Tibial artery (tissue), 4 donors: ENCODE measurements at regions not wholly inside any gene's neighbourhood (a gene's known extent, or its start where the extent isn't known, plus 50 kb on each side); places are given as distances from the start of the nearest gene placed in this dataset.

ENCODE experiments used
- DNase-seq, 2 donors: peaks; one replicate each; pipeline ENCODE4 v3.0.0-alpha.2; 2019
- H3K27ac ChIP-seq, 2 donors: fragments of 200-600 bp; sonication (generic) in 1 of 2; 1 replicate in 1 of 2; 2 replicates in 1 of 2; pipeline ENCODE4 v1.5.1; 2018 to 2019; ENCODE audit warnings: mild to moderate bottlenecking in 1 of 2
- H3K27me3 ChIP-seq, 2 donors: fragments of 200-600 bp; sonication (generic) in 1 of 2; one replicate each; pipeline versions ENCODE4 v1.5.1 to v1.6.0; 2016 to 2019
- H3K36me3 ChIP-seq, 3 donors: fragments of 200-600 bp; sonication (generic) in 2 of 3; one replicate each; pipeline ENCODE4 v1.5.1; 2016 to 2019; ENCODE audit warnings: mild to moderate bottlenecking in 2 of 3
- H3K4me1 ChIP-seq, 4 donors: fragments of 200-600 bp; sonication (generic) in 2 of 4; 1 replicate in 3 of 4; 2 replicates in 1 of 4; pipeline ENCODE4 v1.5.1; 2016 to 2019
- H3K4me3 ChIP-seq, 2 donors: fragments of 200-600 bp; sonication (generic) in 1 of 2; 1 replicate in 1 of 2; 2 replicates in 1 of 2; pipeline ENCODE4 v1.5.1; 2018 to 2019; ENCODE audit warnings: mild to moderate bottlenecking in 2 of 2
- H3K9me3 ChIP-seq, 3 donors: fragments of 200-600 bp; sonication (generic) in 1 of 3; one replicate each; pipeline ENCODE4 v1.5.1; 2016 to 2019
- intact Hi-C: fragments of 100-400 bp; cut with DNase I; formaldehyde crosslinking; loops from one replicate; pipeline ENCODE4 v1.15.0; 2023; ENCODE audit warnings: low total_unique reads
- TF ChIP-seq, protein P1 (sequence below), 2 experiments: fragments of 200-600 bp in 1 of 2; fragments of 450-650 bp in 1 of 2; IDR thresholded peaks; one replicate each; pipeline ENCODE4 v1.5.1; 2017 to 2019; ENCODE audit warnings: antibody characterized with exemption in 2 of 2, mild to moderate bottlenecking in 1 of 2, moderate library complexity in 1 of 2

GRCh38 chr19:27776524-27776923, 1436.4 kb downstream of the UQCRFS1 start:
- DNase-seq, result no peak
- Histone ChIP-seq H3K4me3 (no peak overlapping the region), H3K27me3 (no peaks in the 10 kb centered on the region), H3K9me3 (peaks cover 0 to 66% (median 15%) of the 10 kb centered on the region in 3 donors), H3K36me3 (peaks cover 0 to 84% (median 60%) of the 10 kb centered on the region in 3 donors), H3K4me1 (no peaks in the 10 kb centered on the region), H3K27ac (no peak overlapping the region)
- TF ChIP-seq, protein P1, sequence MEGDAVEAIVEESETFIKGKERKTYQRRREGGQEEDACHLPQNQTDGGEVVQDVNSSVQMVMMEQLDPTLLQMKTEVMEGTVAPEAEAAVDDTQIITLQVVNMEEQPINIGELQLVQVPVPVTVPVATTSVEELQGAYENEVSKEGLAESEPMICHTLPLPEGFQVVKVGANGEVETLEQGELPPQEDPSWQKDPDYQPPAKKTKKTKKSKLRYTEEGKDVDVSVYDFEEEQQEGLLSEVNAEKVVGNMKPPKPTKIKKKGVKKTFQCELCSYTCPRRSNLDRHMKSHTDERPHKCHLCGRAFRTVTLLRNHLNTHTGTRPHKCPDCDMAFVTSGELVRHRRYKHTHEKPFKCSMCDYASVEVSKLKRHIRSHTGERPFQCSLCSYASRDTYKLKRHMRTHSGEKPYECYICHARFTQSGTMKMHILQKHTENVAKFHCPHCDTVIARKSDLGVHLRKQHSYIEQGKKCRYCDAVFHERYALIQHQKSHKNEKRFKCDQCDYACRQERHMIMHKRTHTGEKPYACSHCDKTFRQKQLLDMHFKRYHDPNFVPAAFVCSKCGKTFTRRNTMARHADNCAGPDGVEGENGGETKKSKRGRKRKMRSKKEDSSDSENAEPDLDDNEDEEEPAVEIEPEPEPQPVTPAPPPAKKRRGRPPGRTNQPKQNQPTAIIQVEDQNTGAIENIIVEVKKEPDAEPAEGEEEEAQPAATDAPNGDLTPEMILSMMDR (IDR thresholded peaks at IDR 0.05), result no peak
- intact Hi-C loops, result no loop called here

GRCh38 chr19:27776020-27776419, 1436.9 kb downstream of the UQCRFS1 start:
- intact Hi-C loops, result no loop called here
- Histone ChIP-seq H3K36me3 (peaks cover 0 to 82% (median 62%) of the 10 kb centered on the region in 3 donors), H3K9me3 (peaks cover 0 to 70% (median 20%) of the 10 kb centered on the region in 3 donors), H3K4me1 (no peaks in the 10 kb centered on the region), H3K4me3 (no peak overlapping the region), H3K27me3 (no peaks in the 10 kb centered on the region), H3K27ac (no peak overlapping the region)
- DNase-seq, result no peak
- TF ChIP-seq, protein P1 (IDR thresholded peaks at IDR 0.05), result no peak

GRCh38 chr19:27775395-27775794, 1437.6 kb downstream of the UQCRFS1 start:
- Histone ChIP-seq H3K4me3 (no peak overlapping the region), H3K9me3 (peaks cover 0 to 70% (median 26%) of the 10 kb centered on the region in 3 donors), H3K36me3 (peaks cover 0 to 82% (median 68%) of the 10 kb centered on the region in 3 donors), H3K27me3 (no peaks in the 10 kb centered on the region), H3K4me1 (no peaks in the 10 kb centered on the region), H3K27ac (no peak overlapping the region)
- intact Hi-C loops, result no loop called here
- TF ChIP-seq, protein P1 (IDR thresholded peaks at IDR 0.05), result no peak
- DNase-seq, result no peak

GRCh38 chr19:27774827-27775226, 1438.1 kb downstream of the UQCRFS1 start:
- intact Hi-C loops, result no loop called here
- Histone ChIP-seq H3K27me3 (no peaks in the 10 kb centered on the region), H3K4me3 (no peak overlapping the region), H3K9me3 (peaks cover 0 to 75% (median 32%) of the 10 kb centered on the region in 3 donors), H3K36me3 (peaks cover 0 to 81% (median 67%) of the 10 kb centered on the region in 3 donors), H3K4me1 (no peaks in the 10 kb centered on the region), H3K27ac (no peak overlapping the region)
- TF ChIP-seq, protein P1 (IDR thresholded peaks at IDR 0.05), result no peak
- no peak for DNase-seq

- Histone ChIP-seq H3K4me1 (no peaks in the 10 kb centered on the region), H3K4me3 (no peak overlapping the region), H3K36me3 (peaks cover 0 to 76% (median 62%) of the 10 kb centered on the region in 3 donors), H3K27me3 (no peaks in the 10 kb centered on the region), H3K9me3 (peaks cover 0 to 80% (median 37%) of the 10 kb centered on the region in 3 donors), H3K27ac (no peak overlapping the region)
- TF ChIP-seq, protein P1 (IDR thresholded peaks at IDR 0.05), result no peak
- no peak for DNase-seq
- intact Hi-C loops, result no loop called here
These were observed 1438.6 kb downstream of the UQCRFS1 start for GRCh38 chr19:27774337-27774736.
